ENCODE measurements at regions not wholly inside any gene's neighbourhood (a gene's known extent, or its start where the extent isn't known, plus 50 kb on each side); places are given as distances from the start of the nearest gene placed in this dataset.

DNA sequence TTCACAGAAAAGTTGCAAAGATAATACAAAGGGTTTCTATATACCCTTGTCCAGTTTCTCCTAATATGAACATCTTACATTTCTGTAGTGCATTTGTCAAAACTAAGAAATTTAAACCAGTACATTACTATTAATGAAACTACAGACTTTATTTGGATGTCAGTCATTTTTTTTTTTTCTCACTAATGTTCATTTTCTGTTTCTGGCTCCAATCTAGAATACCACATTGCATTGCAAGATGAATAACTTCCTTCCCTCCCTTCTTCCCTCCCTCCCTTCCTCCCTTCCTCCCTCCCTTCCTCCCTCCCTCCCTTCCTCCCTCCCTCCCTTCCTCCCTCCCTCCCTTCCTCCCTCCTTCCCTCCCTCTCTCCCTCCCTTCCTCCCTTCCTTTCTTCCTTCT is 509.2 kb upstream of the MCTP2 start:
- DNase-seq (ENCODE audit: low read depth in 2 of 2), result no peak

GRCh38 chr15:93720607-93721006 is 510.8 kb upstream of the MCTP2 start:
- no peak for DNase-seq (ENCODE audit: low read depth in 2 of 2)

DNA sequence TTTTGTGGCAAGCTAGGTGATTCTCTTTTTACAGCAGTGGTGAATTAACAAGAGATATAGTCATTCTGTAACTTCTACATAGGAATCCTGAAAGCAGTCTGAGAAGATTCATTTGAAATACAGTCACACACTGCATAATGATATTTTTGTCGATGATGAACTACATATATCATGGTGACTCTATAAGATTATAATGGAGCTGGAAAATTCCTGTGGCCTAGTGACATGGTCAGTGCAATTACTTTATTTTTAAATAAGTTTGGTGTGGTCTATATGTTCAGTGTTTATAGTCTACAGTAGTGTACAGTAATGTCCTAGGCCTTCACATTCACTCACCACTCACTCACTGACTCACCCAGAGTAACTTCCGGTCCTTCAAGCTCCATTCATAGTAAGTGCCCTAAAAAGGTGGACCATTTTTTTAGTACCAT is 511.4 kb upstream of the MCTP2 start:
- no peak for DNase-seq (ENCODE audit: low read depth in 2 of 2)

GRCh38 chr15:93716615-93717231 is 514.6 kb upstream of the MCTP2 start:
- no peak for DNase-seq (ENCODE audit: low read depth in 2 of 2)

DNA sequence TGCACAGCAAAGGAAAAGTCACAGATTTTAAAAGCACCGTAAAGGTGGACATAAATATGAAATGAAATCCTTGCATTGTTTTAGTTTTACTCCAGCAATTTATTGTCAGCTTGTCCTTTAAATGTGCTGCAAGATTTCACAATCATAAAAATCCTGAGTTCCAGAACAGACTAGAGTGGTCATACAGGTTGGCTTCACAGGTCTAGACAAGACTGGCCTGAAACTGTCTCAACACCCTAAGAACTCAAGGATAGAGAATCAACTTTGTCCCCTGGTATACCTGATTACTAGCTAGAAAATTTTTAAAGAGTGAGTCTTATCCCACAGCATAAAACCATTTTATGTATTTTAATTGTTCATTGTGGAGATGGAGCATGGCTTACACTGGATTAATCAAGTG is 521.7 kb upstream of the MCTP2 start:
- no peak for DNase-seq (ENCODE audit: low read depth in 2 of 2)

GRCh38 chr15:93708724-93709445 is 522.5 kb upstream of the MCTP2 start:
- DNase-seq (ENCODE audit: low read depth in 2 of 2), result no peak

DNA sequence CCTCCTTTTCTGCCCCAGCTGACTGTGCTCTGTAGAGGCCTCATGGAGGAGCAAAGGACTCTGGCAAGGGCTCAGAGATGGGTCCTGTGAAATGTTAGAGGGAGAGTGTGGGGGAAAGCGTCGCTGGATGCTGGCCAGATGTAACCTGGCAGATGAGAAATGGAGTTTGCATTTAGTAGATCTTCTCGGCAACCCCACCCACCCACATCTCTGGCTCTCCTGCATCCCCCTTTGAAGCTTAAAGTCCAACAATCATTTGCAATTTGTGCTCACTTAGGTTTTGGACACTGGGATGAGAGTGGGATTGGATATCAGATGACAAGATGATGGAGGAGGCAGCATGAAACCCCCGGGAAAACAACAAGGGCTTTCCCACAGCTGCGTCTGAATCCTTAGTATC is 523.6 kb upstream of the MCTP2 start:
- DNase-seq (ENCODE audit: low read depth in 2 of 2), result no peak

GRCh38 chr15:93706495-93707292 is 524.7 kb upstream of the MCTP2 start:
- no peak for DNase-seq (ENCODE audit: low read depth in 2 of 2)

GRCh38 chr15:93705753-93706455 is 525.5 kb upstream of the MCTP2 start:
- no peak for DNase-seq (ENCODE audit: low read depth in 2 of 2)

DNA sequence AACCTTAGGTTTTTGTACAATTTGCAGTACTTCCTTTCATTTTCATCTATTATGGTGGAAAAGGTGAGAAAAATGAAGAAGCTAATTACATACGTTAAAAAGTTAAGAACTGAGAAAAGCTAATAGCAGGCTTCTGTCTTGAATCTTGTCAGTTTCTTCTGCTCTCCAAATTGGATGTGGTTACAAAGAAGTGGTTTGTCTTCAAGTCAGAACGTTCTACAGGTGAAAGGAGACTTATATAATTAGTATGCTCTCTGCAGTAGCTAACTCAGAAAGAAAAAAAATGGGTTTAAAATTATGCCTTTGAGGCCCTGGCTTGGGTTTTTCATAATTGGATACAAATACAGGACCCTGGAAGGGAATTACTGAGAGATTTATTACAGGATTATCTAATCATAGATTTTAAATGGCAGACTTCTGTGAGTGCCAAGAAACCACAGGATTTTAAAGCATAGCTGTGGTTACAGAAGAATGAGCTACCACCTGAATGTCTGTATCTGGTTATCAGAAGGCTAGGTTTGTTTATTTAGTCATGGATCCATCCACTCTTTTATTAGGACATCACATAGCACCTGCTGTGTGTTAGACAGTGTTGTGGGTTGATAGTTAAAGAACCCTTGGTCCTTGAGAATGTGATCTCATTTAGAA is 528.1 kb upstream of the MCTP2 start:
- no peak for DNase-seq (ENCODE audit: low read depth in 2 of 2)

DNA sequence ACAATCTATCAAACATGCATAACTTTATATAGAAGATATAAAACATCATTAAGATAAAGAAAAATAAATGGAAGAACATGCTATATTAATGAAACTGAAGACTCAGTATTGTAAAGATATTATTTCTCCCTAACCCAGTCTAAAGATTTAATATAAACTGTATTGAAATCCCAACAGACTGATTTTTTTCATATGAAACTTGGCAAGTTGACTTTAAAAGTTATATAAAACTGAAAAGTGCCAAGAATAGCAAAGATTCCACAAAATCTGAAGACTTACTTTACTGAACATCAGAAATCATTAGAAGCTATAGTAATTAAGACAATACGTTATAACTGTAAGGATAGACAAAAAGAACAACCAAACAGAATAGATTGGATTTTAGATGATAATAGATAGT is 531.3 kb upstream of the MCTP2 start:
- DNase-seq (ENCODE audit: low read depth in 2 of 2), result no peak

- no peak for DNase-seq (ENCODE audit: low read depth in 2 of 2)
These were observed 537.3 kb upstream of the MCTP2 start for GRCh38 chr15:93694033-93694432.

DNA sequence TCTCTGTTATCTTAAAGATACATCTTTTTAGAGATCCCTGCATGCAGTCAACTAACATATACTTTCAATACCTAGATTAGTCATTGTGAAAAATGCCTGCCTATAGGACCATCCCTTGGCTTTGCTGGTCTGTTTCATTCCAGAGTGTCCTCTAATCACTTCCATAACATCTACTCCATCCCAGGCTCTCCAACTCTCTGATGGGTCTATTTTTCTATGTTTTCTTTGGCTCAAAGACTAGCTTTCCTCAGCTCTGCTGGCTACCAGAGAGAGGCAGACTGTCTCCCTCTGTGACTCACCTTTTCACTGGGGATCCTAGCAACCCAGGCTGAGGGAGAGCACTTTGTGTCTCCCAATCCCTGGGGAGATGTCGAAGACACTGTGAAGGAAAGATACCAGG is 547.7 kb upstream of the MCTP2 start:
- no peak for DNase-seq (ENCODE audit: low read depth in 2 of 2)

- no peak for DNase-seq (ENCODE audit: low read depth in 2 of 2)
These were observed 559.9 kb upstream of the MCTP2 start for GRCh38 chr15:93671387-93671943.

DNA sequence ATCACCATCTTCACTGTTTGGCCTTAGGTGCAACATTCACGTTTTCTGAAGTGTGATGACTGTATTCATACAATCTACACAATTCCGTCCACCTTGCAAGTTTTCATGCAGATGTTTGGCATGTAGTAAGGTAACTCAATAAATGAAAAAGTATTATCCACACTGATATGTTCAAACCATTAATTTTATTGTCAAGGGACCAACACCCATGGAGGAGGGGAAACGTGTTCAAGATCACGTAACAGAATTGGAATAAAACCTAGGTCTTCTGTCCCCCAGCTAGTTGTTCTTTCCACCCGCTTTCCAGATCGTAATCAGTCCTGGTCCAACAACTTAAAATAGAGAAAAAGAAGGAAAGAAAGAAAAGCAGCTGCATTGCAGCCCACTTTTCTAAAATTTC is 560.4 kb upstream of the MCTP2 start:
- DNase-seq (ENCODE audit: low read depth in 2 of 2), result no peak

DNA sequence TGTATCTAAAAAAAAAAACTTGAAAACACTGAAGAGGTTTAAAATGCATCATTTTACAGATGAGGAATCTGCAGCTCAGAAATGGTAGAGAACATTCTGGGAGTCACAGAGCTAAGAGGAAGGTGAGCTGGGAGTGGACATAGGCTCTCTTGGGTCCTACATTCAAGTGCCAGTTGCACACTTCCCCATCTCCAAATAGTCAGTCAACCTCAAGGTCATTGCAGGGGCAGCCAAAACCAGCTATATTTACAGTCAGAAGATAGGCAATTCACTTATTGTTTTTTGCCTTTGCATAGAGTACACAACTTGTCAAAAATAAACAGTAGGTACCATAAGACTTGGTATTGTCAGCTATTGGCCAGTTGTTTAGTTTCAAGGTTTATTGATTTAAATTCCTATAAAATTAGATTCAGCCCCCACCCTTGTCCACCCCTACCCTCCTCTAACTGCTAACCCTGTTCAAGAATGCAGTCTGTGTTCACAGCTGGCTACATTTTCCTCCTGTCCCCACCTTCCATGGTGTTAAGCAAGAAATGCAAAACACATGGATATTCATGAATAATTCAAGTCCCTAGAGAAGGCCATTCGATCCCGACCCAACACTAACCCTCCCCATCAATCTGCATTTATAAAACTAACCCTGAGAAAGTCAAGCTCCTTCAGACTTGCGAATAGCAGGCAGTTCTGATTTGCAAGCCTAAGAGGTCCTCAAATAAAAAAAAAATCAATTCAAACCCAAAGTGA is 567.0 kb upstream of the MCTP2 start:
- no peak for DNase-seq (ENCODE audit: low read depth in 2 of 2)

- DNase-seq (ENCODE audit: low read depth in 2 of 2), result no peak
These were observed 569.0 kb upstream of the MCTP2 start for GRCh38 chr15:93662162-93662885.

DNA sequence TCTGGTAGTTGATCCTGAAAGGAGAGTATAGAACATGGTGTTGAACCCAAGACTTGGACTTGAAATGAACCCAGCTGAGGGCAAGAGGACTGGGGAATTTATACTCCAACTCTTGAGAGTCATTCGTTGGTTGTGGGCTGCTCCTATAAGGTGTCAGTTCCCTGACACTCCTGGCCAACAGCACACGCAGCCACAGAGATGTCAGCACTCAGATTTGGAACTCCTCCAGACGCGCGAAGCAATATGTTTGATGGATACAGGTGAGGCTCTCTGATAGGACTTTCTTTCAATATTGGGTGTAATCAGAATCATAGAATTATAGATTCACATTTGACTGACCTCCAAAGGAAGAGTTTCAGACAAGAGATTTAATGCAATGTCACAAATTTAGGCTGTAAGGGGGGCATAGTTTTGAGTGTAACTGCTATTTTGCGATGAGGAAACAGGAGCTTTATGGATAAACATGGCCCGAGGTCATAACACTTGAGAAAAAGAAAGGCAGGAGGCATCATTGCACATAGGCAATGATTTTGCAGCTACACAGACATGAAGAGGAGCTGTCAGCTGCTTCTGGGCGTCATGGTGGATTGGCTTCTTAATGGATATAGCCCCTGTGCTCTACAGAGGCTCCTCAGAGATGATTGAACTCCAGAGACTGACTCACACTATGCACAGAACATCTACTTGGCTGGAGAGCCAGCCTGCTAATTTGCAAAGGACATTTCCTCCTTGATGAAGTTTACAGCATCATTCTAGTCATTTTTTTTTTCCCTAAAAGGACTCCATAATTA is 569.2 kb upstream of the RGMA start:
- no peak for DNase-seq (ENCODE audit: low read depth in 2 of 2)

DNA sequence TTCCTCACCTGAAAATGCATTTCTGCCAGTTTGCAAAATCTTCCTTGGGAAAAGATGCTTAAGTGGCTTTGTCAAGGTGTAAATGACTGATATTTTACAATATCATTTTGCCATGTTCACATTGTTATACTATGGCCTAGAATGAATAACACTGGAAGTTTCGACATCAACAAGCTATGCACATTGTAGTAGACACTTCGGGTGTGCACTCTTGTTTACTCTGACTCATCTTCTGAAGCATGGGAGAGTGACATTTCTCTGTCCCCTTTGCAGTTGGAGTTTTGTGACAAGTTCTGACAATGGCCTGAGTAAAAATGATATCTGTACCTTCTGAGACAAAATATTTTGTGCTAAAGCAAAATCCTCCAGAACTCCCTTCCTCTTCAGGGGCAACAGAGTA is 567.0 kb upstream of the RGMA start:
- DNase-seq (ENCODE audit: low read depth in 2 of 2), result no peak
